Uterus (tissue), 3 donors: ENCODE measurements at regions not wholly inside any gene's neighbourhood (a gene's known extent, or its start where the extent isn't known, plus 50 kb on each side); places are given as distances from the start of the nearest gene placed in this dataset.

Source experiments
- DNase-seq, 2 donors: peaks; one replicate each; pipeline ENCODE4 v3.0.0-alpha.2; 2019 to 2020
- H3K27ac ChIP-seq, 2 donors: fragments of 200-600 bp; sonication (generic); 1 replicate in 1 of 2; 2 replicates in 1 of 2; pipeline ENCODE4 v1.5.1; 2016 to 2018
- H3K27me3 ChIP-seq, 2 donors: fragments of 200-600 bp; sonication (generic); one replicate each; pipeline ENCODE4 v1.5.1; 2018 to 2019; ENCODE audit warnings: control low read depth in 1 of 2
- H3K36me3 ChIP-seq, 2 donors: fragments of 200-600 bp; sonication (generic); one replicate each; pipeline ENCODE4 v1.5.1; 2019; ENCODE audit warnings: control low read depth in 1 of 2
- H3K4me1 ChIP-seq, 2 donors: fragments of 200-600 bp; sonication (generic); one replicate each; pipeline ENCODE4 v1.5.1; 2018 to 2019; ENCODE audit warnings: control low read depth in 1 of 2
- H3K4me3 ChIP-seq, 2 donors: fragments of 200-600 bp; sonication (generic); 1 replicate in 1 of 2; 2 replicates in 1 of 2; pipeline ENCODE4 v1.5.1; 2018 to 2019; ENCODE audit warnings: mild to moderate bottlenecking in 1 of 2
- H3K9me3 ChIP-seq, 2 donors: fragments of 200-600 bp; sonication (generic); one replicate each; pipeline ENCODE4 v1.5.1; 2019; ENCODE audit warnings: control low read depth in 1 of 2
- POLR2A ChIP-seq, 2 donors: fragments of 450-650 bp; IDR thresholded peaks; one replicate each; pipeline ENCODE4 v1.6.1; 2016; ENCODE audit warnings: antibody characterized with exemption in 2 of 2, mild to moderate bottlenecking in 1 of 2, moderate library complexity in 1 of 2
- intact Hi-C: fragments of 100-400 bp; cut with DNase I; formaldehyde crosslinking; loops from one replicate; pipeline ENCODE4 v1.15.1; 2023; ENCODE audit warnings: low total_unique reads
- TF ChIP-seq, protein P1 (sequence below), 4 experiments: fragments of 200-600 bp in 2 of 4; fragments of 450-650 bp in 2 of 4; sonication (generic) in 2 of 4; IDR thresholded peaks; one replicate each; pipeline ENCODE4 v1.5.1; 2016 to 2019; ENCODE audit warnings: antibody characterized with exemption in 4 of 4, mild to moderate bottlenecking in 2 of 4, moderate library complexity in 1 of 4
- donor health status: DM: yes; HTN: yes; CAD: no.

DNA sequence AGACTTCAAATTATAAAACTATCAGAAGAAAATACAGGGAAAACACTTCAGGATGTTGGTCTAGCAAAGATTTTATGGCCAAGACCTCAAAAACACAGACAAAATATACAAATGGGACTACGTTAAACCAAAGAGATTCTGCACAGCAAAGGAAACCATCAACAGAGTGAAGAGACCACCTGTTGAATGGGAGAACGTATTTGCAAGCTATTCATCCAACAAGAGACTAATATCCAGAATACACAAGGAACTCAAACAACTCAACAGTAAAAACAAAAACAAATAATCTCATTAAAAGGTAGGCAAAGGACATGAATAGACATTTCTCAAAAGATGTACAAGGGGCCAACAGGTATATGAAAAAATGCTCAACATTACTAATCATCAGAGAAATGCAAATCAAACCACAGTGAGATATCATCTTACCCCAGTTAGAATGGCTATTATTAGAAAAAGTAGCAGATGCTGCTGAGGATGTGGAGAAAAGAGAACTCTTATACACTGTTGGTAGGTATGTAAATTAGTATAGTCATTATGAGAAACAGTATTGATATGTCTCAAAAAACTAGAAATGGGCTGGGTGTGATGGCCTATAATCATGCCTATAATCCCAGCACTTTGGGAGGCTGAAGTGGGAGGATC, 112.6 kb downstream of the LRIG2 start:
- intact Hi-C loops = no loop called here
- H3K36me3 ChIP-seq = no peaks in the 10 kb centered on the region
- DNase-seq = no peak
- H3K27me3 ChIP-seq = no peaks in the 10 kb centered on the region
- no peak overlapping the region for H3K27ac ChIP-seq
- no peak overlapping the region for H3K4me3 ChIP-seq
- no peaks in the 10 kb centered on the region for H3K4me1 ChIP-seq
- TF ChIP-seq POLR2A (IDR thresholded peaks at IDR 0.05) = no peak
- TF ChIP-seq, protein P1, sequence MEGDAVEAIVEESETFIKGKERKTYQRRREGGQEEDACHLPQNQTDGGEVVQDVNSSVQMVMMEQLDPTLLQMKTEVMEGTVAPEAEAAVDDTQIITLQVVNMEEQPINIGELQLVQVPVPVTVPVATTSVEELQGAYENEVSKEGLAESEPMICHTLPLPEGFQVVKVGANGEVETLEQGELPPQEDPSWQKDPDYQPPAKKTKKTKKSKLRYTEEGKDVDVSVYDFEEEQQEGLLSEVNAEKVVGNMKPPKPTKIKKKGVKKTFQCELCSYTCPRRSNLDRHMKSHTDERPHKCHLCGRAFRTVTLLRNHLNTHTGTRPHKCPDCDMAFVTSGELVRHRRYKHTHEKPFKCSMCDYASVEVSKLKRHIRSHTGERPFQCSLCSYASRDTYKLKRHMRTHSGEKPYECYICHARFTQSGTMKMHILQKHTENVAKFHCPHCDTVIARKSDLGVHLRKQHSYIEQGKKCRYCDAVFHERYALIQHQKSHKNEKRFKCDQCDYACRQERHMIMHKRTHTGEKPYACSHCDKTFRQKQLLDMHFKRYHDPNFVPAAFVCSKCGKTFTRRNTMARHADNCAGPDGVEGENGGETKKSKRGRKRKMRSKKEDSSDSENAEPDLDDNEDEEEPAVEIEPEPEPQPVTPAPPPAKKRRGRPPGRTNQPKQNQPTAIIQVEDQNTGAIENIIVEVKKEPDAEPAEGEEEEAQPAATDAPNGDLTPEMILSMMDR (IDR thresholded peaks at IDR 0.05) = no peak
- no peaks in the 10 kb centered on the region for H3K9me3 ChIP-seq

DNA sequence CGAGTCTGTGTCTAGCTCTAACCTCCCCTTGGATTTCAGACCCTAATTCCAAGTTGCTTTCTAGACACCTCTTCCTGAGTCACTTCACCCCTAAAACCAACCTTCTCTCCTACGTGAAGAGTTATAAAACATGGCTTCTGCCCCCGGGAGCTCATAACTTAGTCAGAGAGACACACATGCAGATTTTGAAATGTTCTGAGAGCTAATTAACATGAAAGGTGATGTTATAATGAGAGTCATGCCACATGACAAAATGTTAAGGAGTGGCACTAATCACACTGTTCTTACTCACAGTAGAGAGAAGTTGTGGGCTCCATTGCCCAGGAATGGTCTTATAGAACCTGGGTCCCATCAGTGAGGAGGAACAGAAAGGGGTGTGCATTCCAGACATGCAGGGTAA, 117.1 kb downstream of the LRIG2 start:
- no peak for DNase-seq
- intact Hi-C loops = no loop called here
- no peak overlapping the region for H3K4me3 ChIP-seq
- H3K36me3 ChIP-seq = no peaks in the 10 kb centered on the region
- H3K4me1 ChIP-seq = no peaks in the 10 kb centered on the region
- H3K9me3 ChIP-seq = no peaks in the 10 kb centered on the region
- TF ChIP-seq, protein P1 (IDR thresholded peaks at IDR 0.05) = no peak
- TF ChIP-seq POLR2A (IDR thresholded peaks at IDR 0.05) = no peak
- no peaks in the 10 kb centered on the region for H3K27me3 ChIP-seq
- no peak overlapping the region for H3K27ac ChIP-seq

DNA sequence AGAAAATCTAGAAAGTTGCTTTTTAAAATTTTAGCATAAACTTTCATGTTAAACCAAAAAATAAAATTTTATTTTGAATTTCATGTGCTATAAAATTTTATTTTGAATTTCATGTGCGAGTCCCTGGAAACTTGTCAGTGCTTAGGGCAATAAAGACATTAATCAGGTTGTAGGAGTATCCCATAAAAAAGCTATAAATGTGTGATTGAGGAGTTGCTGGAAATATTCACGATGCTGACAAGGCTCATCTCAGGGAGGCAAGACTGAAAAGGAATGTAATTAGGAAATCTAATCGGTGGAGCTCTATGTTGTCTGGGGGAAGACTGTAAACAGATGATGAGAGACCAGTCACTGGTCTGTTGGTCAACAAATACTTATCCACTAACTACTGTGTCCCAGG, 117.9 kb downstream of the LRIG2 start:
- Histone ChIP-seq H3K27me3 (no peaks in the 10 kb centered on the region), H3K36me3 (no peaks in the 10 kb centered on the region), H3K4me3 (no peak overlapping the region), H3K4me1 (no peaks in the 10 kb centered on the region), H3K9me3 (no peaks in the 10 kb centered on the region), H3K27ac (no peak overlapping the region)
- DNase-seq = no peak
- no peak for TF ChIP-seq POLR2A (IDR thresholded peaks at IDR 0.05)
- TF ChIP-seq, protein P1 (IDR thresholded peaks at IDR 0.05) = no peak
- intact Hi-C loops = no loop called here

DNA sequence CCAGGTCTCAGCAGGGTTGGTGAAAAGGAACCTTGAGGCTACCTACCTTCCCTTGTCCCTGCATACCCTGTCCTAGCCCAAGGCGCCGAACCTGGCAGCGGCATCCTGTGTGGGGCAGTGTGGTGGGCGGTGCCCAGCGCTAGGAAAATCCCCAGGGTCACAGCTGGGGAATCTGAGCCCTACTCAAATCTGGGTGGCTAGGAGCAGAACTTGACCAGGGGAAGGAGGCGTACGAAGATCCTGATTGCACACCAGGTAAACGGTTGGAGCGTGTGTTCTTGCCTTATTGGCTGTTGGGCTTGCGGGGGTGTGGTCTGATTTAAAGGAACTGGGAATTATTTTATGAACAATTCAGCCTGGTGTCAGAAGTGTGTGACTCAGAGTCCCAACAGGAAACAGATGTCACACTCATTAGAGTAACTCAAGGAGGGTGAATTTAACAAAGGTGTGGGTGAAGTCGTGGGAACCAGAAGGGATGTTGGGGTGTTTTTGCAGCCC, 118.6 kb downstream of the LRIG2 start:
- no peaks in the 10 kb centered on the region for H3K36me3 ChIP-seq
- intact Hi-C loops = no loop called here
- no peaks in the 10 kb centered on the region for H3K9me3 ChIP-seq
- no peak for DNase-seq
- H3K4me1 ChIP-seq = no peaks in the 10 kb centered on the region
- no peak for TF ChIP-seq POLR2A (IDR thresholded peaks at IDR 0.05)
- TF ChIP-seq, protein P1 (IDR thresholded peaks at IDR 0.05) = no peak
- no peak overlapping the region for H3K4me3 ChIP-seq
- H3K27me3 ChIP-seq = no peaks in the 10 kb centered on the region
- H3K27ac ChIP-seq = no peak overlapping the region

DNA sequence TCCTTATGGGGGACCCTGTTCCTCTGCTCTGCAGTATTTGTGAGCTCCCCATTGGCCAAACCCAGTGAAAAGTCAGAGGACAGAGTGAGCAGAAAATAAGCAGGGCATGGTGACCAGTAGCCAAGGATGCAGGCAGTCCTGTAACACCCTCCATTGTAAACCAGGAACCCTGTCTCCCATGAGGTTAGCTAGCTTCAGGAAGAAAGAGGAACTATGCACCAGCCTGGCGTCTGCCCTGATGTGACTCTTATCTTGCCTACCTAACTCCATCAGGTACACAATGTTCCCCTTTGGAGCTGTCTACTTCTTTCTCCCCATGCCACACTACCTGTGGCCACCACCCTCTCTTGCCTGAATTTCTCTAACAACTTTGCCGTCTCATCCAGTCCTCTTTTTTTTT, 119.2 kb downstream of the LRIG2 start:
- no peak for DNase-seq
- Histone ChIP-seq H3K4me3 (no peak overlapping the region), H3K9me3 (no peaks in the 10 kb centered on the region), H3K27me3 (no peaks in the 10 kb centered on the region), H3K36me3 (no peaks in the 10 kb centered on the region), H3K4me1 (no peaks in the 10 kb centered on the region), H3K27ac (no peak overlapping the region)
- no peak for TF ChIP-seq POLR2A (IDR thresholded peaks at IDR 0.05)
- TF ChIP-seq, protein P1 (IDR thresholded peaks at IDR 0.05) = no peak
- intact Hi-C loops = no loop called here
